Endothelial cell of umbilical vein (primary cell): ENCODE measurements at regions not wholly inside any gene's neighbourhood (a gene's known extent, or its start where the extent isn't known, plus 50 kb on each side); places are given as distances from the start of the nearest gene placed in this dataset.

Experiments
- EZH2 ChIP-seq: IDR thresholded peaks from 2 replicates; pipeline ENCODE4 v1.6.1; 2012; ENCODE audit warnings: borderline replicate concordance, low read depth, mild to moderate bottlenecking, moderate library complexity, low read length, inconsistent platforms; ENCODE audit not compliant: severe bottlenecking
- MAX ChIP-seq: IDR thresholded peaks from 2 replicates; pipeline ENCODE4 v1.6.1; 2011; ENCODE audit not compliant: insufficient read depth, insufficient read length
- POLR2AphosphoS5 ChIP-seq: IDR thresholded peaks from 2 replicates; pipeline ENCODE4 v1.6.1; 2012; ENCODE audit warnings: low read depth, mild to moderate bottlenecking, control low read depth, low read length, moderate library complexity; ENCODE audit not compliant: insufficient read depth
- TF ChIP-seq, protein P1 (sequence below), 2 donors: IDR thresholded peaks; 1 replicate in 1 of 2; 2 replicates in 1 of 2; pipeline ENCODE4 v1.5.1; 2011; ENCODE audit warnings: low read length in 2 of 2, mild to moderate bottlenecking in 2 of 2, moderate library complexity in 2 of 2, control low read depth in 1 of 2, inconsistent platforms in 1 of 2, low read depth in 1 of 2; ENCODE audit not compliant: insufficient read depth in 1 of 2; ENCODE audit errors: extremely low read depth in 1 of 2

- TF ChIP-seq, protein P1, sequence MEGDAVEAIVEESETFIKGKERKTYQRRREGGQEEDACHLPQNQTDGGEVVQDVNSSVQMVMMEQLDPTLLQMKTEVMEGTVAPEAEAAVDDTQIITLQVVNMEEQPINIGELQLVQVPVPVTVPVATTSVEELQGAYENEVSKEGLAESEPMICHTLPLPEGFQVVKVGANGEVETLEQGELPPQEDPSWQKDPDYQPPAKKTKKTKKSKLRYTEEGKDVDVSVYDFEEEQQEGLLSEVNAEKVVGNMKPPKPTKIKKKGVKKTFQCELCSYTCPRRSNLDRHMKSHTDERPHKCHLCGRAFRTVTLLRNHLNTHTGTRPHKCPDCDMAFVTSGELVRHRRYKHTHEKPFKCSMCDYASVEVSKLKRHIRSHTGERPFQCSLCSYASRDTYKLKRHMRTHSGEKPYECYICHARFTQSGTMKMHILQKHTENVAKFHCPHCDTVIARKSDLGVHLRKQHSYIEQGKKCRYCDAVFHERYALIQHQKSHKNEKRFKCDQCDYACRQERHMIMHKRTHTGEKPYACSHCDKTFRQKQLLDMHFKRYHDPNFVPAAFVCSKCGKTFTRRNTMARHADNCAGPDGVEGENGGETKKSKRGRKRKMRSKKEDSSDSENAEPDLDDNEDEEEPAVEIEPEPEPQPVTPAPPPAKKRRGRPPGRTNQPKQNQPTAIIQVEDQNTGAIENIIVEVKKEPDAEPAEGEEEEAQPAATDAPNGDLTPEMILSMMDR (IDR thresholded peaks at IDR 0.05; ENCODE audit: extremely low read depth in 1 of 2, insufficient read depth in 1 of 2, low read depth in 1 of 2, low read length in 2 of 2), result no peak
- TF ChIP-seq EZH2, result no peak
- no peak for TF ChIP-seq POLR2AphosphoS5
- no peak for TF ChIP-seq MAX
Measured at GRCh38 chr3:86801066-86801465, 189.9 kb downstream of the VGLL3 start.
